H9 (cell line): ENCODE measurements at regions not wholly inside any gene's neighbourhood (a gene's known extent, or its start where the extent isn't known, plus 50 kb on each side); places are given as distances from the start of the nearest gene placed in this dataset.

ENCODE experiments used
- DNase-seq: peaks from one replicate; pipeline ENCODE4 v3.0.0-alpha.2; 2017
- H2AFZ ChIP-seq: one replicate; pipeline ENCODE4 v1.6.1; 2013; ENCODE audit warnings: mild to moderate bottlenecking, low read length, control low read depth, moderate library complexity
- H2AK5ac ChIP-seq: 2 replicates; pipeline ENCODE4 v1.6.1; 2013; ENCODE audit warnings: low read length, control low read depth, mixed read lengths; ENCODE audit not compliant: insufficient read length
- H2BK120ac ChIP-seq: one replicate; pipeline ENCODE4 v1.6.1; 2013; ENCODE audit warnings: low read depth, mild to moderate bottlenecking, low read length, control low read depth, inconsistent platforms; ENCODE audit not compliant: poor library complexity, severe bottlenecking
- H2BK12ac ChIP-seq: 2 replicates; pipeline ENCODE4 v1.6.1; 2013; ENCODE audit warnings: low read length, control low read depth, mixed read lengths, low read depth; ENCODE audit not compliant: insufficient read length
- H2BK15ac ChIP-seq: 2 replicates; pipeline ENCODE4 v1.6.1; 2013; ENCODE audit warnings: low read depth, low read length, control low read depth
- H2BK20ac ChIP-seq: one replicate; pipeline ENCODE4 v1.6.1; 2013; ENCODE audit warnings: low read depth, mild to moderate bottlenecking, low read length, control low read depth, inconsistent platforms; ENCODE audit not compliant: poor library complexity, severe bottlenecking
- H2BK5ac ChIP-seq: 2 replicates; pipeline ENCODE4 v1.6.1; 2013; ENCODE audit warnings: low read length, control low read depth, mixed read lengths; ENCODE audit not compliant: insufficient read length
- H3K14ac ChIP-seq: 2 replicates; pipeline ENCODE4 v1.6.1; 2013; ENCODE audit warnings: low read length, control low read depth; ENCODE audit not compliant: insufficient read depth
- H3K18ac ChIP-seq: 2 replicates; pipeline ENCODE4 v1.6.1; 2013; ENCODE audit warnings: low read depth, mild to moderate bottlenecking, mixed read lengths, low read length, control low read depth; ENCODE audit not compliant: insufficient read length
- H3K23ac ChIP-seq: 2 replicates; pipeline ENCODE4 v1.6.1; 2013; ENCODE audit warnings: low read length, control low read depth, mixed read lengths, low read depth; ENCODE audit not compliant: insufficient read length
- H3K23me2 ChIP-seq: 2 replicates; pipeline ENCODE4 v1.6.1; 2013; ENCODE audit warnings: low read depth, mild to moderate bottlenecking, mixed read lengths, low read length, control low read depth; ENCODE audit not compliant: insufficient read length, poor library complexity, severe bottlenecking
- H3K27ac ChIP-seq: 2 replicates; pipeline ENCODE4 v1.5.1; 2013; ENCODE audit warnings: low read length, control low read depth, mixed read lengths, low read depth; ENCODE audit not compliant: insufficient read length
- H3K27me3 ChIP-seq: 2 replicates; pipeline ENCODE4 v1.6.1; 2013; ENCODE audit warnings: low read length, control low read depth, inconsistent platforms; ENCODE audit not compliant: insufficient read depth
- H3K4ac ChIP-seq: 2 replicates; pipeline ENCODE4 v1.6.1; 2013; ENCODE audit warnings: low read depth, mild to moderate bottlenecking, control low read depth, inconsistent platforms, low read length, moderate library complexity
- H3K4me1 ChIP-seq: 2 replicates; pipeline ENCODE4 v1.6.1; 2013; ENCODE audit warnings: low read length, control low read depth, inconsistent platforms; ENCODE audit not compliant: insufficient read depth
- H3K4me2 ChIP-seq: 2 replicates; pipeline ENCODE4 v1.6.1; 2013; ENCODE audit warnings: low read length, control low read depth, mixed read lengths; ENCODE audit not compliant: insufficient read length, insufficient read depth
- H3K56ac ChIP-seq: 2 replicates; pipeline ENCODE4 v1.6.1; 2013; ENCODE audit warnings: low read depth, mild to moderate bottlenecking, mixed read lengths, low read length, control low read depth; ENCODE audit not compliant: insufficient read length
- H3K79me1 ChIP-seq: 2 replicates; pipeline ENCODE4 v1.6.1; 2013; ENCODE audit warnings: low read depth, mild to moderate bottlenecking, moderate library complexity, low read length, control low read depth, inconsistent platforms; ENCODE audit not compliant: insufficient read depth, poor library complexity, severe bottlenecking
- H3K79me2 ChIP-seq: 2 replicates; pipeline ENCODE4 v1.6.1; 2013; ENCODE audit warnings: low read length, control low read depth, inconsistent platforms; ENCODE audit not compliant: insufficient read depth
- H3K9ac ChIP-seq: 2 replicates; pipeline ENCODE4 v1.6.1; 2013; ENCODE audit warnings: low read length, control low read depth, mixed read lengths; ENCODE audit not compliant: insufficient read length; ENCODE audit errors: extremely low read depth
- H3K9me3 ChIP-seq: one replicate; pipeline ENCODE4 v1.6.1; 2013; ENCODE audit warnings: low read depth, low read length, inconsistent platforms; ENCODE audit not compliant: control insufficient read depth
- H3T11ph ChIP-seq: one replicate; pipeline ENCODE4 v1.6.1; 2013; ENCODE audit warnings: mild to moderate bottlenecking, low read length, control low read depth, inconsistent platforms
- H4K20me1 ChIP-seq: one replicate; pipeline ENCODE4 v1.6.1; 2013; ENCODE audit not compliant: control insufficient read depth, insufficient read length, insufficient read depth
- H4K5ac ChIP-seq: 2 replicates; pipeline ENCODE4 v1.6.1; 2013; ENCODE audit warnings: low read depth, mild to moderate bottlenecking, mixed read lengths, low read length, control low read depth; ENCODE audit not compliant: insufficient read length
- H4K8ac ChIP-seq: replicated peaks from 2 replicates; pipeline ENCODE4 v1.6.1; 2013; ENCODE audit warnings: low read length, control low read depth, mixed read lengths, low read depth; ENCODE audit not compliant: insufficient read length
- H4K91ac ChIP-seq: 2 replicates; pipeline ENCODE4 v1.6.1; 2013; ENCODE audit warnings: low read depth, mild to moderate bottlenecking, moderate library complexity, mixed read lengths, low read length, control low read depth; ENCODE audit not compliant: insufficient read length
- H3K27ac Mint-ChIP-seq, 3 experiments: 2 replicates in 2 of 3; 3 replicates in 1 of 3; pipeline ENCODE4 v1.8.0; 2020 to 2021; ENCODE audit warnings: mixed read lengths in 3 of 3, mild to moderate bottlenecking in 1 of 3, moderate library complexity in 1 of 3
- H3K27me3 Mint-ChIP-seq: 2 replicates; pipeline ENCODE4 v1.8.0; 2021; ENCODE audit warnings: low read depth, mild to moderate bottlenecking, moderate library complexity, mixed read lengths
- H3K36me3 Mint-ChIP-seq, 3 experiments: 2 replicates in 2 of 3; 3 replicates in 1 of 3; pipeline ENCODE4 v1.8.0; 2020 to 2021; ENCODE audit warnings: low read depth in 3 of 3, mixed read lengths in 3 of 3; ENCODE audit not compliant: insufficient read depth in 1 of 3
- H3K4me1 Mint-ChIP-seq, 2 experiments: 2 replicates each; pipeline ENCODE4 v1.8.0; 2020; ENCODE audit warnings: mixed read lengths in 2 of 2
- H3K4me3 Mint-ChIP-seq, 2 experiments: 2 replicates in 1 of 2; 3 replicates in 1 of 2; pipeline ENCODE4 v1.8.0; 2020 to 2021; ENCODE audit warnings: mild to moderate bottlenecking in 2 of 2, mixed read lengths in 2 of 2, moderate library complexity in 1 of 2
- H3K9me3 Mint-ChIP-seq, 2 experiments: 2 replicates in 1 of 2; 3 replicates in 1 of 2; pipeline ENCODE4 v1.8.0; 2020; ENCODE audit warnings: mild to moderate bottlenecking in 2 of 2, mixed read lengths in 2 of 2, moderate library complexity in 1 of 2
- CTCF ChIP-seq: fragments of 200-600 bp; sonication (generic); conservative IDR thresholded peaks from 3 replicates; pipeline ENCODE4 v1.8.0; 2021; ENCODE audit warnings: antibody characterized with exemption, mild to moderate bottlenecking
- WGBS: extraction: QIAGEN DNeasy Blood & Tissue Kit; methylation state at CpG from one replicate; pipeline ENCODE4 v1.1.7; 2013; ENCODE audit warnings: missing lambda C conversion rate, low lambda C conversion rate, mixed read lengths; ENCODE audit not compliant: insufficient read length; ENCODE audit errors: extremely low coverage; 5-methylcytosine and 5-hydroxymethylcytosine counted together

- no peak overlapping the region for H2BK20ac ChIP-seq
- H4K5ac ChIP-seq: no peak overlapping the region
- peaks cover 0 to 9% (median 5%) of the 10 kb centered on the region in 3 experiments; a peak in 4 of 7 replicates for H3K36me3 Mint-ChIP-seq
- H2BK5ac ChIP-seq: no peak overlapping the region
- no peak overlapping the region for H3K18ac ChIP-seq
- H3K9me3 ChIP-seq: no peaks in the 10 kb centered on the region
- DNase-seq: no peak
- H3K4me1 ChIP-seq: no peaks in the 10 kb centered on the region
- H3K27ac Mint-ChIP-seq: no peak overlapping the region
- no peak overlapping the region for H3K27ac ChIP-seq
- no peak overlapping the region for H3K4me3 Mint-ChIP-seq
- no peak overlapping the region for H2AK5ac ChIP-seq
- H3K9ac ChIP-seq: no peak overlapping the region
- H3K79me2 ChIP-seq: no peaks in the 10 kb centered on the region
- WGBS: no CpG with 5 or more reads among the region's 3 CpGs
- H3K4me1 Mint-ChIP-seq: no peaks in the 10 kb centered on the region; a peak in 1 of 4 replicates
- H4K8ac ChIP-seq: no peak overlapping the region
- H2BK15ac ChIP-seq: no peak overlapping the region
- H4K91ac ChIP-seq: no peak overlapping the region
- H2BK120ac ChIP-seq: no peak overlapping the region
- H3K4ac ChIP-seq: no peak overlapping the region
- no peaks in the 10 kb centered on the region for H3K27me3 Mint-ChIP-seq
- H3K79me1 ChIP-seq: no peaks in the 10 kb centered on the region
- H3K9me3 Mint-ChIP-seq: peaks cover 6 to 11% of the 10 kb centered on the region in 2 experiments; a peak in 4 of 5 replicates
- no peak for TF ChIP-seq CTCF
- H3K23ac ChIP-seq: no peak overlapping the region
- H2BK12ac ChIP-seq: no peak overlapping the region
- no peak overlapping the region for H3K14ac ChIP-seq
- H3K23me2 ChIP-seq: no peaks in the 10 kb centered on the region
- no peak overlapping the region for H2AFZ ChIP-seq
- no peak overlapping the region for H3K56ac ChIP-seq
- no peaks in the 10 kb centered on the region for H4K20me1 ChIP-seq
- no peak overlapping the region for H3K4me2 ChIP-seq
- no peak overlapping the region for H3T11ph ChIP-seq
- H3K27me3 ChIP-seq: no peaks in the 10 kb centered on the region
Measured at GRCh38 chr1:80341021-80341420, 1334.5 kb upstream of the ADGRL4 start.
